Gastroesophageal sphincter (tissue), 3 donors: ENCODE measurements at regions not wholly inside any gene's neighbourhood (a gene's known extent, or its start where the extent isn't known, plus 50 kb on each side); places are given as distances from the start of the nearest gene placed in this dataset.

ENCODE experiments used
- EP300 ChIP-seq: sonication (generic); formaldehyde crosslinking; IDR thresholded peaks from one replicate; pipeline ENCODE4 v1.6.1; 2017; ENCODE audit warnings: antibody characterized with exemption, mild to moderate bottlenecking
- POLR2A ChIP-seq, 2 donors: fragments of 450-650 bp; IDR thresholded peaks; one replicate each; pipeline ENCODE4 v1.6.1; 2017; ENCODE audit warnings: antibody characterized with exemption in 2 of 2, mild to moderate bottlenecking in 2 of 2, moderate library complexity in 1 of 2
- TF ChIP-seq, protein P1 (sequence below), 4 experiments: fragments of 200-600 bp in 2 of 4; fragments of 450-650 bp in 2 of 4; sonication (generic) in 1 of 4; IDR thresholded peaks; one replicate each; pipeline ENCODE4 v1.5.1; 2017 to 2019; ENCODE audit warnings: antibody characterized with exemption in 4 of 4, mild to moderate bottlenecking in 2 of 4, moderate library complexity in 2 of 4

DNA sequence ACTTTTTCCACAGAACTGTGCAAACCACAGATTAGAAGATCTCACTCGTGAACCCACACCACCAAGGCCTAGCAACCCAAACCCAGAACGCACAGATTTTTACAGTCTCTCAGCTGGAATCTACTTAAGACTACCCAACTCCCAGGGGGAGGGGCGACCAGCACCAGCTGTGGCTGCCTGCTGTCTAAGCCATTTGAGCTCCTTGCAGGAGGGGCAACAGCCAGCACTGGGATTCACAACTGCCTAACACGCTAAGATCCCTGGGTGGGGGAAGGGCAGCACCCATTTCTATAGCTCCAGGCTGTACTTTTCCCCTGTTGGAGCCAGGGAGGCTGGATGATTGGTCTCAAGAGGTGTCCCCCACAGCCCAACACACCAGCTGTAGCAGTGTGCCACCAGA is 368.8 kb downstream of the SUCLA2 start:
- TF ChIP-seq EP300 (no peak), POLR2A (IDR thresholded peaks at IDR 0.05) (no peak)
- TF ChIP-seq, protein P1, sequence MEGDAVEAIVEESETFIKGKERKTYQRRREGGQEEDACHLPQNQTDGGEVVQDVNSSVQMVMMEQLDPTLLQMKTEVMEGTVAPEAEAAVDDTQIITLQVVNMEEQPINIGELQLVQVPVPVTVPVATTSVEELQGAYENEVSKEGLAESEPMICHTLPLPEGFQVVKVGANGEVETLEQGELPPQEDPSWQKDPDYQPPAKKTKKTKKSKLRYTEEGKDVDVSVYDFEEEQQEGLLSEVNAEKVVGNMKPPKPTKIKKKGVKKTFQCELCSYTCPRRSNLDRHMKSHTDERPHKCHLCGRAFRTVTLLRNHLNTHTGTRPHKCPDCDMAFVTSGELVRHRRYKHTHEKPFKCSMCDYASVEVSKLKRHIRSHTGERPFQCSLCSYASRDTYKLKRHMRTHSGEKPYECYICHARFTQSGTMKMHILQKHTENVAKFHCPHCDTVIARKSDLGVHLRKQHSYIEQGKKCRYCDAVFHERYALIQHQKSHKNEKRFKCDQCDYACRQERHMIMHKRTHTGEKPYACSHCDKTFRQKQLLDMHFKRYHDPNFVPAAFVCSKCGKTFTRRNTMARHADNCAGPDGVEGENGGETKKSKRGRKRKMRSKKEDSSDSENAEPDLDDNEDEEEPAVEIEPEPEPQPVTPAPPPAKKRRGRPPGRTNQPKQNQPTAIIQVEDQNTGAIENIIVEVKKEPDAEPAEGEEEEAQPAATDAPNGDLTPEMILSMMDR (IDR thresholded peaks at IDR 0.05): no peak
